ENCODE measurements at regions not wholly inside any gene's neighbourhood (a gene's known extent, or its start where the extent isn't known, plus 50 kb on each side); places are given as distances from the start of the nearest gene placed in this dataset.
"Not testable (repeated sequence)": the region's sequence is repeated elsewhere in the genome, so short reads cannot be mapped to it uniquely, and the experiment has no call there.

- Mint-ChIP-seq H3K4me1 (ENCODE audit: low read depth) (no peaks in the 10 kb centered on the region), H3K27me3 (ENCODE audit: low read depth) (peaks cover 2% of the 10 kb centered on the region), H3K27ac (no peak overlapping the region), H3K9me3 (no peaks in the 10 kb centered on the region), H3K4me3 (no peak overlapping the region), H3K36me3 (ENCODE audit: low read depth) (no peaks in the 10 kb centered on the region)
- CTCF ChIA-PET: no interaction called here
- DNase-seq: no peak
- intact Hi-C loops (cut with micrococcal nuclease): no loop called here
Measured at GRCh38 chr6:5854899-5855298, 151.8 kb downstream of the NRN1 start.

DNA sequence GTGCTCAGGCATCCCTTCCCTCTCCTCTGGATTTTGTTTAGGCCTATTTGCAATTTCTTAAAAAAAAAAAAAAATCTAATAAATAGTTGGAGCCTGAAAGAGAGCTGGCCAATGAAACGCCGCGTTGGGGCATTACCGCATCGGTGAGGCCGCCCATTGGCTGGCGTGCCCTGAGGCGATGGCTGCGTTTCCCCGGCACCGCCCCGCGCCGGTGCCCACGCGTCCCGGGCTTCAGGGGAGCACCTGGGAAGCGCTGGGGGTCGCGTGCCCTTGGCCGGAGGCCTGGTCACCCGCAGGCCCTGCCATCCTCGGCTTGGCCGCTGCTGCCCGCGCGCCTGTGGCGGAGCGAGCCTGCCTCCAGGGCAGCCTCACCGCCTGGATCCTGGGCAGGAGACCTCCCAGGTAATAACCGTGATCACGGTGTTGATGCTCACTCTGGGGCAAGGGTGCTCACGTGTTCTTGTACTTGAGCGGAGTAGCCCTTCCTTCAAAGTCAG is 155.4 kb downstream of the NRN1 start:
- Mint-ChIP-seq H3K4me1 (ENCODE audit: low read depth) (no peaks in the 10 kb centered on the region), H3K27ac (peak overlapping the region; percentile 47), H3K36me3 (ENCODE audit: low read depth) (no peaks in the 10 kb centered on the region), H3K27me3 (ENCODE audit: low read depth) (peaks cover 2% of the 10 kb centered on the region), H3K4me3 (peak overlapping the region; percentile 74), H3K9me3 (no peaks in the 10 kb centered on the region)
- DNase-seq: peak; percentile 86
- intact Hi-C loops (cut with micrococcal nuclease): loop anchor here (2.0 kb wide), 1 partner anchor 17 kb away; no protein-coding TSS in a partner anchor
- CTCF ChIA-PET: interaction anchor here (0.6 kb wide), 1 partner anchor 988 kb away, joined by 5 read pairs; no protein-coding TSS in a partner anchor

GRCh38 chr6:5850848-5851255 is 155.9 kb downstream of the NRN1 start:
- CTCF ChIA-PET: interaction anchor here (0.6 kb wide), 1 partner anchor 988 kb away, joined by 5 read pairs; no protein-coding TSS in a partner anchor
- Mint-ChIP-seq H3K27ac (no peak overlapping the region), H3K36me3 (ENCODE audit: low read depth) (no peaks in the 10 kb centered on the region), H3K4me1 (ENCODE audit: low read depth) (no peaks in the 10 kb centered on the region), H3K27me3 (ENCODE audit: low read depth) (peaks cover 2% of the 10 kb centered on the region), H3K9me3 (no peaks in the 10 kb centered on the region), H3K4me3 (peak overlapping the region; percentile 74)
- intact Hi-C loops (cut with micrococcal nuclease): loop anchor here (2.0 kb wide), 1 partner anchor 18 kb away; no protein-coding TSS in a partner anchor
- no peak for DNase-seq

DNA sequence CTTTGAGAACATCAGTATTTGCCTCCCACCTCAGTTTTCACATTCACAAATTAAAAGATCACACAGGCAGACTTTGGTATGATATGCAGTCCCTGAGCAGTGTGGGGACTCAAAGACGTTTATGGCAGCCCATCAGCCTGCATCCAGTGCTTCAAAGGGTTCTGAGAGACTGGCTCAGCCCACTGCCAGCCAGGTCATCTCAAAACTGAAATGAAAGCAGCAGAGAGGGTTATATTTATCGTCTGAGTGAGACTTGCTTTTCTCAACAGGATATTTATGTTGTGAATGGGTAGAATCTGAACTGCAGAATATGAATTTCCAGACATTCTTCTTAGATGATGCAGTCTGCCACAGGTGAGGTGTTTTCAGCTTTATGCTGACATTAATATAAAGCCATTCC is 159.8 kb downstream of the NRN1 start:
- CTCF ChIA-PET: no interaction called here
- peaks cover 2% of the 10 kb centered on the region for H3K27me3 Mint-ChIP-seq (ENCODE audit: low read depth)
- no peaks in the 10 kb centered on the region for H3K36me3 Mint-ChIP-seq (ENCODE audit: low read depth)
- no peak overlapping the region for H3K4me3 Mint-ChIP-seq
- H3K27ac Mint-ChIP-seq: no peak overlapping the region
- no peak for DNase-seq
- H3K4me1 Mint-ChIP-seq (ENCODE audit: low read depth): no peaks in the 10 kb centered on the region
- peaks cover 2% of the 10 kb centered on the region for H3K9me3 Mint-ChIP-seq
- intact Hi-C loops (cut with micrococcal nuclease): no loop called here

DNA sequence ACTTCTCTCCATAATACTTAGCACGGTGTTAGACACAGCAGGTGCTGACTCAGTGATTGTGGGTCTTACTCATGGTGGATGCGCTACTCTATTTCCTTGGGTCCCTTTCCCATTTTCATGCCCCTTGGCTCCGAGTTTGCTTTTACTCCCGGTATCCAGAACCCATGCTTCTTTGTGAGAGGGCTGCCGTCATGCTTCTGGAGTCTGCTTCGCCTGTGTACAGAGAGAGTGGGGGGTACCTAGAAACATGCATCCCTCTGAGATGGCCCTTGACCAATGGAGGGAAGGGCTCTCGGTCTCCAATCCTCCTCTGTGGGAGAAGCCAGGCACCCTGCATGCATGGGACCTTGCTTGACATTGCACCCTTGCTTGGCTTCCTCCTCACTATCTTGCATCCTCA is 160.4 kb downstream of the NRN1 start:
- Mint-ChIP-seq H3K36me3 (ENCODE audit: low read depth) (no peaks in the 10 kb centered on the region), H3K27ac (no peak overlapping the region), H3K4me1 (ENCODE audit: low read depth) (no peaks in the 10 kb centered on the region), H3K9me3 (peaks cover 2% of the 10 kb centered on the region), H3K4me3 (no peak overlapping the region), H3K27me3 (ENCODE audit: low read depth) (peaks cover 2% of the 10 kb centered on the region)
- intact Hi-C loops (cut with micrococcal nuclease): no loop called here
- CTCF ChIA-PET: no interaction called here
- no peak for DNase-seq

DNA sequence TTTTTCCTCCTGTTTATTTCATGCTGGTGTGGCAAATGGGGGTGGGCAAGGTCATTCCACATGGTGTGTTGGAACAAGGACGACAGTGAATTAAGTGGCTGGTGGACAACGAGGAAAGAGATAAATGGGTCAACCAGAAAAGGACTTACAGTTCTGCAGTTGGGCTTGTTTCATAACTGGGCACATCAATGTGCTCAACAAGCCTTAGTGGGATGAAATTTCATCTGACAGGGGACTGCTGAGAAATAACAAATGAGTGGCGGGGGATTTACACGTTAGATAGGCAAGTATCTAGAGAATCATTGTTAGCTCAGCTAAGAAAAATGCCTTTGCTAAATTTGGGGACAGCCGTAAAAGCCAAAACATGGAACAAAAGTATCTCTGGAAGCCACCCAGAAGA is 163.6 kb downstream of the NRN1 start:
- H3K27ac Mint-ChIP-seq: no peak overlapping the region
- no peak overlapping the region for H3K4me3 Mint-ChIP-seq
- H3K9me3 Mint-ChIP-seq: peaks cover 2% of the 10 kb centered on the region
- CTCF ChIA-PET: no interaction called here
- H3K36me3 Mint-ChIP-seq (ENCODE audit: low read depth): no peaks in the 10 kb centered on the region
- H3K4me1 Mint-ChIP-seq (ENCODE audit: low read depth): no peaks in the 10 kb centered on the region
- H3K27me3 Mint-ChIP-seq (ENCODE audit: low read depth): no peaks in the 10 kb centered on the region
- intact Hi-C loops (cut with micrococcal nuclease): no loop called here
- no peak for DNase-seq

- Mint-ChIP-seq H3K27ac (no peak overlapping the region), H3K36me3 (ENCODE audit: low read depth) (no peaks in the 10 kb centered on the region)
- CTCF ChIA-PET: no interaction called here
Measured at GRCh38 chr6:5840734-5841390, 165.9 kb downstream of the NRN1 start.

GRCh38 chr6:5838656-5839396 is 167.9 kb downstream of the NRN1 start:
- Mint-ChIP-seq H3K9me3 (no peaks in the 10 kb centered on the region), H3K36me3 (ENCODE audit: low read depth) (no peaks in the 10 kb centered on the region), H3K27me3 (ENCODE audit: low read depth) (no peaks in the 10 kb centered on the region), H3K4me1 (ENCODE audit: low read depth) (no peaks in the 10 kb centered on the region), H3K27ac (no peak overlapping the region), H3K4me3 (no peak overlapping the region)
- DNase-seq: no peak
- CTCF ChIA-PET: interaction anchor here (0.6 kb wide), 1 partner anchor 25 kb away, joined by 3 read pairs; no protein-coding TSS in a partner anchor
- intact Hi-C loops (cut with micrococcal nuclease): no loop called here

More at GRCh38 chr6:5840734-5841390, 165.9 kb downstream of the NRN1 start:
- intact Hi-C loops (cut with micrococcal nuclease): no loop called here
- Mint-ChIP-seq H3K9me3 (peaks cover 2% of the 10 kb centered on the region), H3K27me3 (ENCODE audit: low read depth) (no peaks in the 10 kb centered on the region), H3K4me1 (ENCODE audit: low read depth) (no peaks in the 10 kb centered on the region), H3K4me3 (no peak overlapping the region)
- DNase-seq: no peak

DNA sequence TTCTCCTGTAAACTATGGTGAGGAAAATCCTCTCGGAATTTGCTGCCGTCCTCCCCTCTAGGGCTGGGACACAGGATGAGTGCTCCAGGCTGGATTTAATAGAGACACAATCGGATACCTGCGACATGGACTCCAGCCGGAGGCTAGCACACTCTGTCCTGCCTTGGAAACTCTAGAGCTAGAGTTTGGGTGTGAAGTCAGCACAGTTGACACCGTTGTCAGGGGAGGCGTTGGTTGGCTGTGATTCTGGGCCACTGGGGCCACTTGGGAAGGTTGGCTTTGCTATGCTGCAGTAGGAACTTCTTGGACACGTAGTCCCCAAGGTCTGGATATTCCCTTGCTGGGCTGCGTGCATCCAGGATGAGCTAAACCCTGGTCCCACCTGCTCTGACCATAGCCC is 169.4 kb downstream of the NRN1 start:
- peaks cover 13% of the 10 kb centered on the region for H3K4me1 Mint-ChIP-seq (ENCODE audit: low read depth)
- DNase-seq: no peak
- CTCF ChIA-PET: no interaction called here
- H3K27me3 Mint-ChIP-seq (ENCODE audit: low read depth): no peaks in the 10 kb centered on the region
- intact Hi-C loops (cut with micrococcal nuclease): no loop called here
- H3K27ac Mint-ChIP-seq: no peak overlapping the region
- H3K4me3 Mint-ChIP-seq: no peak overlapping the region
- H3K36me3 Mint-ChIP-seq (ENCODE audit: low read depth): no peaks in the 10 kb centered on the region
- H3K9me3 Mint-ChIP-seq: no peaks in the 10 kb centered on the region

GRCh38 chr6:5836597-5836996 is 170.1 kb downstream of the NRN1 start:
- DNase-seq; H3K9me3 Mint-ChIP-seq; intact Hi-C loops (cut with micrococcal nuclease); H3K4me3 Mint-ChIP-seq; H3K27me3 Mint-ChIP-seq (ENCODE audit: low read depth); CTCF ChIA-PET; H3K36me3 Mint-ChIP-seq (ENCODE audit: low read depth); H3K27ac Mint-ChIP-seq: not testable (repeated sequence)
- peaks cover 20% of the 10 kb centered on the region for H3K4me1 Mint-ChIP-seq (ENCODE audit: low read depth)

DNA sequence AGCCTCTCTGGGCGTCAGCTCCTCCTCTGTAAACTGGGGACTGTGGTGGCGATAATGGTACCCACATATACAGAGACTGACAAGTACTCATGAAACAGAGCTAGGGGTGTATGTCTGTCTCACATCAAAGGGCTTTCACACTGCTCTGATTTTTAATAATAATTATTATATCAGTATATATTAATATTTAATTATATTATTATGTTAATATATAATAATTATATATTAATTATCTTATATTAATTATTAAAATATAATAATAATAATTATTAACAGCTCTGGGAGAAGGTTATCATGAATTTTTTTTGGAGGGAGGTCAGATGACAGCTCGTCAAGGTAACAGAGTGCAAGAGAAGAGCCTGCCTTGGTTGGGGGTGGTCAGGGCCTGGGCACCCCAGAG is 173.6 kb downstream of the NRN1 start:
- intact Hi-C loops (cut with micrococcal nuclease): loop anchor here (5.0 kb wide), 1 partner anchor 174 kb away; the partner anchor contains the start of gene NRN1

GRCh38 chr6:5832668-5833067 is 174.1 kb downstream of the NRN1 start:
- Mint-ChIP-seq H3K4me1 (ENCODE audit: low read depth) (peaks cover 44% of the 10 kb centered on the region), H3K27me3 (ENCODE audit: low read depth) (no peaks in the 10 kb centered on the region), H3K9me3 (no peaks in the 10 kb centered on the region), H3K36me3 (ENCODE audit: low read depth) (no peaks in the 10 kb centered on the region), H3K27ac (peak overlapping the region; percentile 70), H3K4me3 (no peak overlapping the region)
- no peak for DNase-seq
- intact Hi-C loops (cut with micrococcal nuclease): loop anchor here (5.0 kb wide), 1 partner anchor 175 kb away; the partner anchor contains the start of gene NRN1
- CTCF ChIA-PET: interaction anchor here (0.6 to 1.4 kb wide), 3 partner anchors 62 to 930 kb away, joined by 3 to 4 read pairs (median 3); no protein-coding TSS in a partner anchor

More for the DNA sequence above, 173.6 kb downstream of the NRN1 start:
- no peak overlapping the region for H3K4me3 Mint-ChIP-seq
- H3K9me3 Mint-ChIP-seq: no peaks in the 10 kb centered on the region
- no peak overlapping the region for H3K27ac Mint-ChIP-seq
- H3K4me1 Mint-ChIP-seq (ENCODE audit: low read depth): peaks cover 44% of the 10 kb centered on the region
- CTCF ChIA-PET: interaction anchor here (0.6 to 1.4 kb wide), 2 partner anchors 362 to 931 kb away, joined by 3 to 4 read pairs; no protein-coding TSS in a partner anchor
- no peaks in the 10 kb centered on the region for H3K27me3 Mint-ChIP-seq (ENCODE audit: low read depth)
- no peak for DNase-seq
- H3K36me3 Mint-ChIP-seq (ENCODE audit: low read depth): no peaks in the 10 kb centered on the region
